Activated CD8-positive, alpha-beta memory T cell treated with anti-CD3 and anti-CD28 coated beads for 48 hours (primary cell): ENCODE measurements at regions not wholly inside any gene's neighbourhood (a gene's known extent, or its start where the extent isn't known, plus 50 kb on each side); places are given as distances from the start of the nearest gene placed in this dataset.

Experiments used
- DNase-seq, 3 experiments: peaks; one replicate each; pipeline ENCODE4 v3.0.0-alpha.2; 2020; ENCODE audit warnings: low read depth in 2 of 3, low spot score in 2 of 3

DNA sequence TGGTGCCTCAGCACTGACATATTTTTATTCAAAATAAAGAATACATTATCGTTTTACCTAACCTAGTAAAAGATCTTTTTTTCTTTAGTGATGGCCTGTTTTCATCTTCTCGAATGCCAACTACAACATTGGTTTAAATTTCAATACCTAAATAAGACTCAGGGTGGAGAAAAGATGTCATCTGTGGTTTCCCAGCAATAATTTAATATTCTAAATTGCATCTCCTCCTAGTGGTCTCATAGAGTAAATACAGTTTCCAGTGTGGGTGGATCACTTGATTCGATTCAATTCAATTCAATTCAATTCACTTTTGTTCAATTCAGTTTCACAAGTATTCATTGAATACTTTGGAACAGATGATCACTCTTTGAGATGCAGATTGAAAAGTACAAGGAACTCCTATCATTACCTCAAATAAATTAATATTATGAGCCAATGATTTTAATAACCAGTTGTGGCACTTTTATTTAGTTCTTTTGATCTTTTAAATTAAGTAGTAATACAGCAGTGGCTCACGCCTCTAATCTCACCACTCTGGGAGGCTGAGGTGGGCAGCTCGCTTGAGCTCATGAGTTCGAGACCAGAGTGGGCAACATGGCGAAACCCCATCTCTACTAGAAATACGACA, 427.2 kb downstream of the FAT4 start:
- DNase-seq, result no peak

DNA sequence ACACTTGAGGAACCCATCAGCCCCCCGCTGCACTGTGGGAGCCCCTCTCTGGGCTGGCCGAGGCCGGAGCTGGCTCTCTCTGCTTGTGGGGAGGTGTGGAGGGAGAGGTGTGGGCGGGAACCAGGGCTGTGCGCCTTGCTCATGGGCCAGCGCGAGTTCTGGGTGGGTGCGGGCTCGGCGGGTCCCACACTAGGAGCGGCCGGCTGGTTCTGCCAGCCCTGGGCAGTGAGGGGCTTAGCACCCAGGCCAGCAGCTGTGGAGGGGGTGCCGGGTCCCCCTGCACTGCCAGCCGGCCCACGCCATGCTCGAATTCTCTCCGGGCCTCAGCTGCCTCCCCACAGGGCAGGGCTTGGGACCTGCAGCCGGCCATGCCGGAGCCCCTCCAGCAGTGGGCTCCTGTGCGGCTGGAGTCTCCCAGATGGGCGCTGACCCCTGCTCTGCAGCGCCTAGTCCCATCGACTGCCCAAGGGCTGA, 430.2 kb downstream of the FAT4 start:
- DNase-seq, result no peak

DNA sequence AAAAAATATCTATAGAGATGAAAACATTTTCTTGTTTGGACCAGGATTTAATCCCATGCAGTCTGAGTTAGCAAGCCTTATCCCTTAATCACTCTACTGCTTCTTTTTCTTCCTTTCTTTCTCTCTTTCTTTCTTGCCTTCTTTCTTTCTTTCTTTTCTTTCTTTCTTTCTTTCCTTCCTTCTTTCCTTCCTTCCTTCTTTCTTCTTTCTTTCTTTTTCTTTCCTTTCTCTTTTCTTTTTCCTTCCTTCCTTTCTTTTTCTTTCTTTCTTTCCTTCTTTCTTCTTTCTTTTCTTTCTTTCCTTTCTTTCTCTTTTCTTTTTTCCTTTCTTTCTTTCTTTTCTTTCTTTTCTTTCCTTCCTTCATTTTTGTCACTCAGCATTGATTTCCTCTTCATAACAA, 434.6 kb downstream of the FAT4 start:
- no peak for DNase-seq

DNA sequence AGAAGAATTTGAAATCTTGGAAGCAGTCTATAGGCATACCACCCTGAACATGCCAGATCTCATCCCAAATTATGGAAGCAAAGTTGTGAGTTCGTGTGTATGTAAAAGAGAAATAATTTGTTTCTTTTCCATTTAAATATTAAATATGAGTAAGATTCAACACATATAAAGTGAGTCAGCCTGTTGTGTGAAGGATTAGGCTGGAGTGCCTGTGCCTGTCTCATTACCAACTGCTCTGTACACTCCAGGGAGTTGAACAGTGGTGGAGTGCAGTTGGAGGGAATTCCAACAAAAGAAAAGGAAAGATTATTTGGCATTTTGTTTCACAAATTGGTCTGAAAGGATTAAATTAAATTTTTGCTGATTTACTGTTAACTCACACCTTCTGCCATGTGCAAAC, 435.6 kb downstream of the FAT4 start:
- no peak for DNase-seq

DNA sequence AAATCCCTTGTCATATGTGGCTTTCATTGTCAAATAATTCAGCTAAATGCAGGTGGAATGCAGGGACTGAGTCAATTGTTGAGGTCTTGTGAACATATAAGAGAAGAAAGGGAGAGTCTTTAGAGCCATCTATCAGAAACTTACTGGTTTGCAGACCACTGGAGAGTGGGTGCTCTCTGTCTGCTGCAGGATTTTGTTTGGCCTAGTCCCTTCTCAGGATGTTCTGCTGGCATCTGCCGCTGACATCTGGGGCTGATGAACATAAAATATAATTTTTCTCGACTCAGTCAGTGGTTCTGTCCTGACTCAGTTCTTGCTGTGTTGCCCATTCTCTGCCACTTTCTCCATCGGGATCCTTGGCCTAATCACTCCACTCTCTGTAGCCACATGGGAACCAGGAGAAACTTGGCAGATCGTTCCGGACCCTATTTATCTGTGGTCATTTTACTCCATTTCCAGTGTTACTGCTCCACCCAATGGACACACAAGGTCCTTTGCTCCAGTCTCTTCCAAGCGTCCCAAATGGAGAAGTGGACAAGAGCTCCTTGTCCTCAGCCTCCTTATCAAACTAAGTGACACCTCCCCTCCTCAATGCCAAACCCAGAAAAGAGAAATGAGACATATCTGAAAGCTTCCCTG, 436.2 kb downstream of the FAT4 start:
- no peak for DNase-seq

DNA sequence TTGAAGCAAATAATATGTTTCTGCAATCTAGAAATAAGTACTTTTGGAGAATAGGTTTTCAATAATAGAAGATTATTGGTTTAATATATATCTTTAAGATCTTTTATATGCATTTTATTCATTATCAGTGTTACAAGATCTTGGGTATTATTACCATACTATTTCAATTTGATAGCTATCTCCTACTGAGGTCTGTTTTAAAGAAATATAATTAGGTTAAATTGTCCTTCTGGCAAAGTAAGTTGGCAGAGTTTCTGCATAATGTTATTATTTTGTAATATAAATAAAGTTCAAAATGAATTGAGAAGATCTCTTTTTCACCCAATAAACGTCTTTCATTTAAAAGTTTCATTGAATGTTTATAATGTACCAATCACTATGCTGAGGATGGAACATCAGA, 443.7 kb downstream of the FAT4 start:
- no peak for DNase-seq

DNA sequence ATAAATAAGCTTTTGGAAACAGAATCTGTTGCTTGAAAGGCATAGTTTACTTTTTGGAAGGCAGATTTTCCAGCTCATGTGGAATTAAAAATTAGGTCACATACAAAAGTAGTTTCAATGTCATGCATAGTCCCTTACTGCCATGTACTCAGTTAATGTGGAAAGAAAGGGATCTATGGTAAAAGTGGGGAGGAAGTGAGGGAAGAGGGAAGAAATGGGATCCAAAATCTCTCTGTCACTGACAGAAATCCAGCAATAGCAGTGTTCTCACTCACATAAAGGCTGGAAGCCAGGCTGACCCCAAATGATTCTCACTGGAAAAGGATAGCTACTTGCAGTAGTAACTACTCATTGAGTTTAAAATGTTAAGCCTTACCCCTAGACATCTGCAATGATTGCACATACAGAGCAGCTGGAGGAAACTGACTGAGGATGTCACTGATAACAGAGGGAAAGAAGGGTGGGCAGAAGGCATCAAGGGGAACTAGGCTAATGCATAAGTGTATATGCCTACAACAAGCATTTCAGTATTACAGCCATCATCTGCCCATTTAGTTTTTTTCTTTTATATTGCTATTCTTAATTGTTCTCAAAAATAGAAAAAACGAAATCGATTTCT, 445.6 kb downstream of the FAT4 start:
- no peak for DNase-seq

DNA sequence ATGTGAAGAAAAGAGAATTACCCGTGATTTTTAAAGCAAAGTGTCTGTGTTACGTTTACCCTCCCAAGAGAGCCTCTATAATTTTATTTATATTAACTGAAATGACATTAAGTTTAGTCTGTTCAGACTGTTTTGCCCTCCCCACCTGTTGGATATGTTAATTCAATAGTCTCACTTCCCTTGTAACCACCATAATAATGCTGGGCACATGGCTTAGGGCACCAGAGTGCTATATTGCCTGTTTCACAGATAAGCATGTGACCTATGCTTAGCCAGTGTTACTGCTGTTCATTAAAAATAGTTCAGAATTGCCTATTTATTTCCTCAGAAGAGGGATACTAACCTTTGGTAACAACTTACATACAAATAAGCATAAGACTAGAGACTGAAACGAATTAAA, 446.2 kb downstream of the FAT4 start:
- DNase-seq, result no peak

DNA sequence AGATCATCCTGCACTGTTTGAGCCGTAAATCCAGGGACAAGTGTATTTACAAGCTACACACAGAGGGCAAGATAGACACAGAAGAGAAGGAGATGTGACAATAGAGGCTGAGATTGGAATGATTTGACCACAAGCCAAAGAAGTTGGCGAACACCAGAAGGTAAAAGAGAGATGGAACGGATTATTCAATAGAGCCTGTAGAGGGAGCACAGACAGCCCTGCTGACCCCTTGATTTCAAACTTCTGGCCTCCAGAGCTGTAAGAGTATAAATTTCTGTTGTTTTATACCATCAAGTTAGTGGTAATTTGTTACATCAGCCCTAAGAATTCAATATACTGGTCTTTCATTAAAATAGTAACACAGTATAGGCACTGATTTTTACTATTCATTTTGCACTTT, 447.8 kb downstream of the FAT4 start:
- no peak for DNase-seq

DNA sequence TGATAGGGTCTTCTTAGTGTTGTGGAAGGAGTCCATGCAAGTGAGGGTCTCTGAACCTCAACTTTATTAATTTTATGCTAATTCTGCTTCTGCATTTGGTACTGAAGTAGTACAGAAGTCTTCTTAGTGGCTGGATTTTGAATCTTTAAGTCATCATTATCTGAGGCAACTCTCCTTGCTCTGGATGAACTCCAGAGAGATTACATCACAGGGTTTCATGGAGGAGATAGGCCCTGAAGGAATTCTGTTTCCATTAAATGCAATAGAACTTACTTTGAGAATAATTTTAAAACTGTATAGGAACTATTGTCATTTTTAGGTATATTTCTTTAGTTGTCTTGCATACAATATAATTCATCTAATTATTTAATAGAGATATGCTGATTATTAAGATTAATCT, 451.2 kb downstream of the FAT4 start:
- no peak for DNase-seq

DNA sequence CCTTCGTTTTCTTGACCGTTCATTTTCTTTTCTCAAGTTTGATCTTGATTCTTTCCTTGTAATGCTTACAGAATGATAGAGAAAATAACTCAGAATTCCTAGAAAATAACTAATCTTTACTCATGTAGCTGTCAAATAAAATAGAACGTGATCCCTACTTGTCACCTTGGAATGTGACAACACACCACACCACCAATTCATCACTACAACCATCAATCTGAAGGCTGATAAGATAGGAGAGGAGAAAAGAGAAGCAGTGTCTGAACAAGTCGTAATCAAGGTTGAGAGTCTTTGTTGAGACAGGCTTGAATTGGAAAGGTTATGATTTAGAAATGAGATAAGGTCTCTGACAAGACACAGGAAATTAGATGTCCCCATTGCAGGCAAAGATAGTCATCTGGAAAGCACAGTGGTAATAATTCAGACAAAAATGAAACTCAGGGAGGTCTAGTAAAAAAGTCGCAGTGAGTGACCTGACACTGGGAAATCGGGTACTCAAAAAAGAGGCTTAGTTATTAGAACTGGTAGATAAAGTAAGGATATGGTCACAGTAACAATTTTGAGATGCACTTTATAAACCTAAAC, 456.2 kb downstream of the FAT4 start:
- no peak for DNase-seq

DNA sequence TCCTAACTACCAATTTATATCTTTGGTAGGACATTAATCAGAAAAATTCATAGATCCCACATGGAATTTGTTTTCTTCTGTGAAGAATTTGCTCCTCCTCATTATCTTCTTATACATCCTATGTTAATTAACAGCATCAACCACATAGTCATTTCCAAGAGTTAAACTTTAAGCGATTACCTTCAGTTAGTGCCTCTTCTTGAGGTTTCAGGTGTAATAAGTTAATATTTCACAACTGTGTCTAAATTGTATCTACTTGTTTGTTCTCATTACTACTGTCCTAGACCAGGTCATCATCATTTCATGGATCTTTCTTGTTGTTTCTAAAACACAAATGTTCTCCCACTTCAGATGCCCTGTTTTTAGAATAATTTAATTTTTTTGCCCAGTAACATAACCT, 457.9 kb downstream of the FAT4 start:
- no peak for DNase-seq

DNA sequence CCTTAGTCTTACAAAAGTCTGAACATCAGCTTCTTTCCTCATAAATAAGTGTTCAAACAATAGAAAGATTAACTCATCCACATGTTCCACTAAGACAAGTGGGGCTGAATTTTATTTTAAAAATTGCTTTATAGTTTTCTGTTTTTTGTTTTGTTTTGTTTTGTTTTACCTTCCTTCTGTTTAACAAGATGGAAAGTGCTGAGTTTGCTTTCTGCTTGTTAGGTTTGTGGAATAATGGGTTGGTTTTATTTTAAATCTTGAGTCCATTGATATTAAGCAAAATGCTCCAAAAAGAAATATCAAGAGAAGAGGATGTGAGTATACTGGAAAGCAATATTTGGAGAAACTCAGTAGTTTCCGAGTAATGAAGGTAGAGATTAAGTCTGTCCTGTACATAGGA, 458.7 kb downstream of the FAT4 start:
- DNase-seq, result no peak

DNA sequence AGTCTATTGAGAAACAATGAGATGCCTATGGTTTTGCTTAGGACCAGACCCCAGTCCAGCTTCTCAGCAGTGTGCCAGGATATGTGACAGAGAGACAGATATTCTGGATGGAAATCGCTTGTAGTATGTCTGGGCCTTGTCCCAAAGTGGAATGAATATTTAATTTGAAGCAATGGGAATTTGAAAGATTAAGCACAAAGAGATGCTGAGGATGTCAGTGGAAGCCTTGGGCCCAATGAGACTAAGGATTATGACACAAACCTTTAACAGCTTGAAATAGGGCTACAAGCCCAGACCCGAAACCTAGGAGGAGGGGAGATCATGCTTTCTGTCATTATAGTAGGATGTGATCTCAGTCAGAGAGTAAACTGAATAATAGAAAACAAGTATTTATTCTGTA, 459.2 kb downstream of the FAT4 start:
- no peak for DNase-seq

DNA sequence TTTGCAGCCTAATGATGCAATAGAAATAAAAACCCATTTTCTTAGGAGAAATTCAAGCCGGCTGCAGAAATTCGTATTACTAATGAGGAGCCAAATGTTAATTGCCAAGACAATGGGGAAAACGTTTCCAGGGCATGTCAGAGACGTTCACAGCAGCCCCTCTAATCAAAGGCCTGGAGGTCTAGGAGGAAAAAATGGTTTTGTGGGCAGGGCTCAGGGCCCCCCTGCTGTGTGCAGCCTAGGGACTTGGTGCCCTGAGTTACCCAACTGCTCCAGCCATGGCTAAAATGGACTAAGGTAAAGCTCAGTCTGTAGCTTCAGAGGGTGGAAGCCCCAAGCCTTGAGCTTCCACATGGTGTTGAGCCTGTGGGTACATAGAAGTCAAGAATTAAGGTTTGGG, 461.4 kb downstream of the FAT4 start:
- no peak for DNase-seq

DNA sequence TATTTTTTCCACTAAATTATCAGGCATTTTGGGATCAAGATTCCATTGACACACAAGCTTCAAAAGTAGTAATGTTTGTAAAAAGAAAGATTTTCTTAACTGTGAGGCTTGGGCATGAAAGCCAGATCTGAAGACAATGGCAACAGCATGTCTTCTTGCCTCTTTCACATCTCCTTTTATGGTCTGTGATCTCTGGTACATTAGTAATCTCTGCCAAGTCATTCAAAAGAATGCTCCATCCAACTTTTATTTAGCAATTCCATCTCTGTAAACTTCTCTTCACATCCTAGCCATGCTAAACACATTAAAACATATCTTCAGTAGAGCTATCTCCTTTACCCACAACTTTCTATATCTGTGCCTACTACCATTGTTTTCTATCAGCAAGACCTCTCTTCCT, 465.4 kb downstream of the FAT4 start:
- DNase-seq, result no peak

DNA sequence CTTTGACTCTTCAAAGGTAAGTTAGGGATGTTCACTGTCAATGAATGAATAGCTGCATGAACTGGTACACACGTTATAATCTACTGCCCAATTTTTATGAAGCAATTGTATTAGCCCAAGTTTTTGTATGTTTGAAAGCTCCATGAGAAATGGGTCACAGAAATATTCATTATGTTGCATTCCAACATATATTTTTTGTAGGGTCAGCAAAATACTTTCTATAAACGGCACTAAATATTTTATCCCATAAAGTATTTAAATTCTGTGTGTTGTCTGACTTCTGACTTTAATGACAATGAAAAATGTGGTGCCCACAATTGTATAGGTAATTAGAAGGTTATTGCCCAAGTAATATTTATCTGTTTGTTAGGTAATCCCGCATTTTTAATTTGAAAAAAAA, 466.0 kb downstream of the FAT4 start:
- no peak for DNase-seq

DNA sequence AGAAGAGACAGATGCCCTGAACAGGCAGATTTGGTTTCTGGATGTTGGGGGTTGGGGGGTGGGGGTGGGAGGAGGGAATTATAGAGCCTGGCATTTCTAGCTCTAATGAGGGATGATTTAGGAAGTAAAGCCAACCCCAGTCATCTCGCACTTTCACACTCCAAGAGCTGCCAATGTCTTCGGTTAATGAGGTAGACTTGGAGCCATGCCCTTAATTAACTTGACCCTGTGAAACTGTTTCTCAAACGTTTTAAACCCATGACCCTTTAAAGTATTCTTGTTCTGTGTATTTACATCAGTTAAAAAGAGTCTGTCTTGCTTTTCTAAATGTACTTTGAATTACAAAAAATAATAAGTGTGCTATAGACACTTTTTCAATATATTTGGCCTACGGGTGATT, 466.9 kb downstream of the FAT4 start:
- no peak for DNase-seq

DNA sequence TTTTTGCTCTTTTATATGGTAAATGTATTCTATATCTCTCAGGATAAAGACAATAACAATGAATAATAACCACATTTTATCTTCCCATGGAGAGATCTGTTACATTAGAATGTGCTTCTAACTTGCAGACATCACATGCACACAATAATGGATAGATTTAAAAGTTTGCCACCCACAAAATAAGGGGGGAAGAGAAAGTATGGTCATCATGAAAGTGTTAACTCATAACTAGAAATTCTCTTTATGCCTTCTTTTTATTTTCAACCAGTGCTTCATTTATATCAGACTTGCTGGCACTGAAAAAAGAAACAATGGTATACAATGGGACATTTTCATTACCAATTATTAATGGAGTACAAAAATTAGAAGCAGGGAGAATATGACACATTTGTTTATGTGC, 470.0 kb downstream of the FAT4 start:
- no peak for DNase-seq

DNA sequence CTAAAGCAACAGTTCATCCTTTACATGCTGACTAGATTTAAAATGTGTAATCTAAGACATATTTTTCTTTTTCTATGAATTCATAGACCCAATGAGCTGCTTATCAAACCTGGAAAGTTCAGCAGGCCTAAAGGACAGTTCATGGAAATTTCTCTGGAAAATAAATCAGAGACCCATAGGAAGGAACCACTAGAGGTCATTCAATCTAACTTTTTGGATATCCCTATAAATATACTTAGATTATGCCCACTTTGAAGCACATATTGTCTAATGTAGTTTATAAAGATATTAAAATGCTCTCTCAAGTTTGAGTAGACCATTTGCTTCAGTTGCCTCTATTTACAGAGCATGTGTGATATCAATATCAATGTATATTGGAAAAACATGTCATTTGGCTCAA, 473.0 kb downstream of the FAT4 start:
- DNase-seq, result no peak

DNA sequence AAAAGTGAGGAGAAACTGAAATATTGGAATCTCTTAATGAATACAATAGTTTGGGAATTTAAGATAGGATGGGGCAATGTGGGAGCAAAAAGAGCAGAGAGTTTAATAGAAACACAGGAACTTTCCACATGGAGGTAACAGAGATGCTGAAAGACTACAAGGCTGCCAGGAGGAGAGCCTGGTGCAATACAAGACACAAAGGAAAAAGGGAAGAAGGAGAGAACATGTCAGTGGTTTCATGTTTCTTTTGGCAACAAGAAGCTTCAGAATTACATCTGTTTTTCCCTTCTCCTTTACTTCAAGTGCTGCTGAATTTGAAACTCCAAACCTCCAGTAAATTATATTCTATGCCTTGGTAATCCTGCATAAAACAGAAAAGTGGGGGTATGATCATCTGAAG, 474.3 kb downstream of the FAT4 start:
- DNase-seq, result no peak

DNA sequence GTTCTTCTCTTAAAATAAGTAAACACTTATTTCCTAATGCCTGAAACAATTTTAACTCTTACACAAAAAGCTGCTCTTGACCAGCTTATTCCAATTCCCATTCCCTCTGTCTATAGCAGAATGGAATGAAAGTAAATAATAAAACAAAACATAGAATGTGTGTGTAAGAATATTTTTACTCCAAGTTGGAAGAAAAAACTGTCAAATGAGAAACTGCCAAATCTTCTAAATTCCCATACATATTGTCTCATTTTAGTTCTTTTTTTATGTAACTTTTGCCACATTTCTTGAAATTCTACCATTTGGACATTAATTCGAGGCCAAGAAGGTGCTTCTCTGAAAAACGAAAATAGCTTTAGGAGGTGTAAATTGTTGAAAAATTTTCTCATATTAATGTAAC, 477.1 kb downstream of the FAT4 start:
- no peak for DNase-seq

DNA sequence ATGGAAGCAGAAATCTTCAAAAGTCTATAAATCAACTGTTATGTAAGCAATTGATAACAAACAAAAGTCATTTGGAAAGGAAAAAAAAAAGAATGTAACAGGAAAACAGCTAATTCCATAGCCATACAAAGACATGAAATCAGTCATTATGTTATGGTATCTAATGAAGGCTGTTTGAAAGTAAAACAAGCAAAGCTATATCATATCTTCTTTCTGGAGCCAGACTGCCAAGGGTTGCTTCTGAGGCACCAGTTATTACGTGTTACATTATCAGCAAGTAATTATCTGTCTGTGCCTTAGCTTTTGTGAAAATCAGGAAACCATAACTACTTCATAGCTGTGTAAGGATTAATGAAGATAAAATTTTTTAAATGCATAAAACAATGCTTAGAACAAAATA, 480.2 kb downstream of the FAT4 start:
- DNase-seq, result no peak
